ENCODE measurements at regions not wholly inside any gene's neighbourhood (a gene's known extent, or its start where the extent isn't known, plus 50 kb on each side); places are given as distances from the start of the nearest gene placed in this dataset.
A peak's percentile ranks its signal among the peaks of the same experiment; 100 is the strongest.
"Not testable (repeated sequence)": the region's sequence is repeated elsewhere in the genome, so short reads cannot be mapped to it uniquely, and the experiment has no call there.

DNA sequence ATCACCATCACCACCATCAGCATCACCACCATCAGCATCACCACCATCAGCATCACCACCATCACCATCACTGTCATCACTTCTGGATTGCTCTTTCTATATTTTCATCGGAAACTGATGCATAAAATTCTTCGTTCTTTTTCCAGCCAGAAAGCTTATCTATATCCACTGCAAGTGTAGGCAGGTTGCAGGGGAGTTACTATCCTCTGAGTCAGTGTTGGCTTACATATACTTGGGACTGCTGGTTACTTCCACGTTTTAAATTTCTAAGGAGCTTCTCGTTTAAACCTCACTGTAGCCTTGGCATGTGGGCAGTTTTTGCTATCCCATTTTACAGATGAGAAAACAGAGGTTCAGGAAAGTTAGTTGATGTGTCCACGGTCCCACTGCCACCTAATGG lies 66.1 kb downstream of the FOXL3 start:
- DNase-seq (ENCODE audit: extremely low read depth in 1 of 2, low read depth in 1 of 2), result no peak

DNA sequence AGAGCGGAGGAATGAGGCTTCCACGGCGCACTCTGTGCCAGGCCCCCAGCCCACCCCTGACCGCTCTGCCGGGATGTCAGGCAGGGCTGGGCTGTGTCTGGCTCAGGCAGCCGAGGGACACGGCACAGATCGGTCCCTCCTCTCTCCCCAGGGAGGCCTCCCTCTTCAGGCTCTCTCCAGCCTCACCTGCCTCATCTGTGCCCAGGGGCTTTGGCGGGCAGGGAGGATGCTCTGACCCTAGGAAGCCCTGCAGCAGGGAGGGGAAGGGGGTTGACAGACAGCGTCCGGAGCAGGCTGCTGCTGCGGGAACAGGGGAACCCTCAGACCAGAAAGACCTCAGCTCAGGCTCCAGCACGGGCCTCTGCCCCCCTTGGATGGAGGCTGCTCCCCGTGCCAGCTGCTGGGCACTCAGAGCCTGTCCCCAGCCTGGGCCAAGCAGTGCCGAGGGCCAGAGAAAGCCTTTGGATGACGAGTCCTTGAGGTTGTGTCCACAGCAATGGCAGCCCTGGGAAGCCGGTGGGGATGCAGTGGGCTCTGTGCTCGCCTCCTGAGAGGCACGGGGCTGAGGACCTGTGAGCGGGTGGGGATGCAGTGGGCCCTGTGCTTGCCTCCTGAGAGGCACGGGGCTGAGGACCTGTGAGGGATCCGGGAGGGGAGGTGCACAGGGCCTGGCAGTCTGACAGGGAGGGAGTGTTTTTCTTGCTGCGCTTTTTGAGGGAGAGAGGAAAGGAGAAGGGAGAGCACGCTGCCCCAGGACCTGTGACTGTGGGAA lies 66.9 kb downstream of the FOXL3 start:
- no peak for DNase-seq (ENCODE audit: extremely low read depth in 1 of 2, low read depth in 1 of 2)

DNA sequence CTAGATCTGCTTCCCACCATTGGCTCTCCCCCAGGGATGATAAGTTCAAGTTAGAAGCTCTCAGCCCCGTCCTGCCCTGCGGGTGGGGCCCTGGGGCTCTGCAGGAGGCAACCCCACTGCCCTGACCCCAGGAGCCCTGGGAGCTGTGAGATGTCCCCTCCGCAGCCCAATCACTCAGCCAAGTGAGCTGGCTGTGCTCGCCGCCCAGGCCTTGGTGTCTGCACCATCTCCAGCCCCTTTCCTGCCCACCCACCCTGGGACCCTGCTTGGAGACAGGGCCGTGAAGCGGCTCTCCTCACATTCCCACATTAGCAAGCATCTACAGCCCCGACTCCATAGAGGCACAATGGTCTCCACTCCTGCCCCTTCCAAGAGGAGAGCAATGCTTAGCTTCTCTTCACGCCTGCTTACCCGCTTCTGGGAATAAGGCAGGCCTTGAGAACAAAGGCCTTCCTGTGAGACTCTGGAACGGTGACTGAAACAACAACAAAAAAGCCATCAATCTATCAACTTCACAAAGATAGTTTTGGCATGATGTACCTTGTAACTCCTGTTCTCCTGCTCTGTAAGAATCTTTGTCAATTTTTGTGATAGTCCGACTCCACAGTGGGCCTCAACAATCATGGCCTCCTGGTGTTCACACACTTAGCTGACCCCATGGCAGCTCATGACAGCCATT lies 67.7 kb downstream of the FOXL3 start:
- DNase-seq (ENCODE audit: extremely low read depth in 1 of 2, low read depth in 1 of 2), result no peak

DNA sequence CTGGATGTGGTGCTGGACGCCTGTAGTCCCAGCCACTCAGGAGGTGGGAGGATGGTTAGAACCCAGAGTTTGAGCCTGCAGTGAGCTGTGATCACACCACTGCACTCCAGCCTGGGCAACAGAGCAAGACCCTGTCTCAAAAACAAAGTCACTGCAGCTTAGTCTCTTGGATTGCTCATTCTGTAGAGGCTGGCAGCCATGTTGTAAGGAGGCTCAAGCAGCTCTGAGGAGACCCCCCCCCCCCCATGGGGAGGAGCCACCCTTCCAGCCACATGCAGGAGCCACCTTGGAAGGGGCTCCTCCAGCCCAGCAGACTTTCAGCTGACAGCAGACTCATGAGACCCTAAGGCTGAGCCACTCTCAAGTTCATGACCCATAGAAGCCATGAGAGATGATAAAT lies 68.4 kb downstream of the FOXL3 start:
- no peak for DNase-seq (ENCODE audit: extremely low read depth in 1 of 2, low read depth in 1 of 2)

- DNase-seq (ENCODE audit: extremely low read depth in 1 of 2, low read depth in 1 of 2), result no peak
Measured at GRCh38 chr7:359226-359765, 69.3 kb downstream of the FOXL3 start.

- DNase-seq (ENCODE audit: extremely low read depth in 1 of 2, low read depth in 1 of 2), result no peak
Measured at GRCh38 chr7:359766-360361, 69.9 kb downstream of the FOXL3 start.

DNA sequence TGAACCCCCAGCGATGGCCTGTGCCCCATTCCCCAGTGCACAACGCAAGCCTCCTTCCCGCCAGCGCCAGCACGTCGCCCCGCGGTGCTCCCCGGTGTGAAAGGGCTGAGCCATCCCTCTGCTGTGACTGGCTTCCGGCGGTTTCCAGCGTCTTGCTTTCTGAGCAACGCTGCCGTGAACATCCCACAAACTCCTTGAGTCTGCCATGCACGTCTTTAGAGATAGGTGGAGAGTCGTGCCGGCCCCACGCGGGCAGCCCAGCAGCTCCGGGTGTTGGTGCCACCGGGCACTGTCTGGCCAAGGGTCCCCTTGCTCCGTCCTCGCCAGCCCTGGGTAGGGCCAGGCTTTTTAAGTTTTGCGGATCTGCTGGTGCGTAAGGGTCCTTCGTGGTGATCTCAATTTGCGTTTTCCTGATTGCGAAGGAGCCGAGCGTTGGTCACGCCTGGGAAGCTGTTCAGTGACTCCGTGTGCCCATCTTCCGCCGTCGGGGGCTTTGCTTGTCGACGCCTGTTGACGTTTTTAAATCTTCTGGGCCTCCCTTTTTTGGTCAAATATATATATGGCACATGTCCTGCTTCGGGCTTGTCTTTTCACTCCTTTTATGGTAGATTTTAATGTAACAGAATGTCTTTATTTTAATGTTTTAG lies 70.6 kb downstream of the FOXL3 start:
- DNase-seq (ENCODE audit: extremely low read depth in 1 of 2, low read depth in 1 of 2), result peak in 1 of 2 donors; percentile 26

DNA sequence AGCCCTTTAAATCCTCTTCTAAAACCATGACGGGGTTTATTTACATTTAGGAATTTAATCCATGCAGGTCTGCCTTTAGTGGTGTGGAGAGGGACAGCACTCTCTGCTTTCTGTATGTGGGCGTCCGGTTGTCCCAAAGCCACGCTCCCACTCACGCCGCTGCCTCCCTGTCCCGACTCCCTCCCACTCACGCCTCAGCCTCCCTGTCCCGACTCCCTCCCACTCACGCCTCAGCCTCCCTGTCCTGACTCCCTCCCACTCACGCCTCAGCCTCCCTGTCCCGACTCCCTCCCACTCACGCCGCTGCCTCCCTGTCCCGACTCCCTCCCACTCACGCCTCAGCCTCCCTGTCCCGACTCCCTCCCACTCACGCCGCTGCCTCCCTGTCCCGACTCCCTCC lies 71.2 kb downstream of the FOXL3 start:
- not testable (repeated sequence) for DNase-seq (ENCODE audit: extremely low read depth in 1 of 2, low read depth in 1 of 2)

DNA sequence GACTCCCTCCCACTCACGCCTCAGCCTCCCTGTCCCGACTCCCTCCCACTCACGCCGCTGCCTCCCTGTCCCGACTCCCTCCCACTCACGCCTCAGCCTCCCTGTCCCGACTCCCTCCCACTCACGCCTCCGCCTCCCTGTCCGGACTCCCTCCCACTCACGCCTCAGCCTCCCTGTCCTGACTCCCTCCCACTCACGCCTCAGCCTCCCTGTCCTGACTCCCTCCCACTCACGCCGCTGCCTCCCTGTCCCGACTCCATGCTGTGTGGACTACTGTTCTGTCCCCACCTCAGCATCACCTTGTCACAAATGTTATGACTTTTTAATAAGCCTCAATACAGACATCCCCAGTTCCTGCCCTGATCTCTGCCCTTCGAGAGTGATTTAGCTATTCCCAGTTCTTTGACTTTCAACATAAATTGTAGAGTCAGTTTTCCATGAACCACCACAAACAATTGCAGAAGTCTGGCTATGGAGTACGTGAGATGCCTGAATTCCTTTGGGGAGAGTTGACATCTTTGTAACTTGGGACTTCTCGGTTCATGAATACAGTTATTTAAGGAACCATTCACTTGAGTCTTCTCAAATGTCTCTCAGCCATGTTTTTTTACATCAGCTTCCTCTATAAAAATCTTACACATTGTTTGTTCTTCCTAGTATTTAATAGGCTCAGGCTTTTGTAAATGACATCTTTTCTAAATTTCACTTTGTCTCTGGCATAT lies 71.9 kb downstream of the FOXL3 start:
- no peak for DNase-seq (ENCODE audit: extremely low read depth in 1 of 2, low read depth in 1 of 2)

- peak in 1 of 2 donors; percentile 34 for DNase-seq (ENCODE audit: extremely low read depth in 1 of 2, low read depth in 1 of 2)
Measured at GRCh38 chr7:362402-363096, 72.6 kb downstream of the FOXL3 start.

DNA sequence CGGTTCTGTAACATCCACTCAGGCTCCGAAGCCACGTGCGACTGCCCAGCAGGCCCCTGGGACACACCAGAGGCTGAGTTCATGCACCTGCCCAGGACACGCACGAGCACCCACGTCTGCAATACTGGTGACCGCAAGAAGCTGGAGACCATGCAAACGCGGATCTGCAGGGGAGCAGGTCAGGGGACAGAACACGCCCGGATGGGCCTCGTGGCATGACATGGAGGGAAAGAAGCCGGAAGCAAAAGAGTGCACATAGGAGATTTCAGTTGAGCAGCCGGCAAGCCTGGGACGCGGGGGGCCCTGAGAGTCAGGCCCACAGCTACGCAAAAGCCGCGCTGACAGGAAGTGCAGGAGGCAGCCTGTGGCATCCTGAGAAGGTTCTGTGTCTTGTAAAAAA lies 73.7 kb downstream of the FOXL3 start:
- no peak for DNase-seq (ENCODE audit: extremely low read depth in 1 of 2, low read depth in 1 of 2)

DNA sequence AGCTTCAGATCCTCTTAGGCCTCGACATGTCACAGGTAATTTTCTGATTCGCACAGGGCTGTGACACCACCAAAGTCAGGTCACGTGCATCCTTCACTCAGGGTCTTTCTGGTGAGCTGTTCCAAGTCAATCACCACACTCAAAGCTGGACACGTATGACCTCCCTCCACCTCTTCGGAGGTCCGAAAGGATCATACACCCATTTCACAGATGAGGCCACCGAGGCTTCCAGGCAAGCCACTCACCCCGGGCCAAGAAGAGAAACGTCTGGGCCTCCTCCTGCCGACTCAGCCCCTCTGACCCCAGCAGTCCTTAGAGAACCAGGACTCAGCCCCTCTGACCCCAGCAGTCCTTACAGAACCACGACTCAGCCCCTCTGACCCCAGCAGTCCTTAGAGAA lies 74.6 kb downstream of the FOXL3 start:
- DNase-seq (ENCODE audit: extremely low read depth in 1 of 2, low read depth in 1 of 2), result no peak

DNA sequence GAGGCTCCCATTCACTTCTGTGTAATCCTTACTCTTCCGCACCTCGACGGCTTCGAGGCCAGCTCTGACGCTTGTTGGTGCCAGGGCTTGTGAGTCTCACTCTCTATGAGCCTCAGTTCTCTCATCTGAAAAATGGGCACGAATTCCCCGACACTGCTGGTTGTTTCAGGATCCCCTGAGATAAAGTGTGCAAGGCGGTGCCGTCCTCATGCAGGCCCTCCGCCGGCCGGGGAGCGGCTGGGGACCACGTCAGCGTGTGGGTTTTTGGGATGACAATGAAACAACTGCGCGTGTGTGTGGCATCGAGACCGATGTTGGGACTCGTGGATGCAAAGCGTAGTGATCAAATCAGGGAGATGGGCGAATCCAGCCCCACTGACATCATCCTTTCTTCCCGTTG lies 75.6 kb downstream of the FOXL3 start:
- no peak for DNase-seq (ENCODE audit: extremely low read depth in 1 of 2, low read depth in 1 of 2)

- no peak for DNase-seq (ENCODE audit: extremely low read depth in 1 of 2, low read depth in 1 of 2)
Measured at GRCh38 chr7:366161-366803, 76.3 kb downstream of the FOXL3 start.

- DNase-seq (ENCODE audit: extremely low read depth in 1 of 2, low read depth in 1 of 2), result no peak
Measured at GRCh38 chr7:367351-367901, 77.5 kb downstream of the FOXL3 start.

DNA sequence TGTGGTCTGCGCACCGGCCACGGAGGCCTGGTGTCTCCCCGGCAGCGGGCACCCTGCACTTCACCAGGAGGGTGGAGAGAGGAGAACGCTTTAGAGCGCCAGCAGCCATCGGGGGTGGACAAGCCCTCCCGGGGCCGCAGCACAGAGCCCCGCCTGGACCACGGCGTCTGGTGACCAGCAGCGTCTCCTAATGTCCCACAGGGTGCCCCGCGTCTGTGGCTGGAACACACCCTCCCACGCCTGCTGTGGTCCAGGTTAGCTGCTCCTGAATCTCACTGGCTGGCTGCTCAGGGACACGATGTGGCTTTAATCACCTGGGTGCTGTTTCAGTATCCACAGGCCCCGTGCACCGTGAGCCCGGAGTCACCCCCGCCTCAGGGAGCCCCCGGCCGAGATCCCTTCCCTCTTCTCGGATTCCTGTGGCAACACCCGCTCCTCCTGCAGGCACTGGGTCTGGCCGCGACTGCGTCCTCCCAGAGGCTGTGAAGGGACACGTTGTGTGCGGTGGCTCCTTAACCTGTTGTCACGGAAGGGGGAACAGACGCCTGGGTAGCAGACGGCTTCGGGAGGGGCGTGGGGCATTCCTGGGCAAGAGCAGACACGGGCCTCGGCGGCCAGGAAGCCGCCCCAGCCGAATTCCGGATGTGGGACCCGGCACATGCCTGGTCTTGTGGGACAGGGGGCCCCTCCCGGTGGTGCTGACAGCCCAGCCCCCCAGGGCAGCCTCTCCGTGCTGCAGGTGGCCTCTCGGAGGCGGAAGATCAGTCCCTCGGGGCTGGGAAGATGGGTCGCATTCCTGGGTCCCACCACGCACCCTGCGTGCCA lies 78.9 kb downstream of the FOXL3 start:
- DNase-seq (ENCODE audit: extremely low read depth in 1 of 2, low read depth in 1 of 2), result no peak

- DNase-seq (ENCODE audit: extremely low read depth in 1 of 2, low read depth in 1 of 2), result no peak
Measured at GRCh38 chr7:369476-370258, 79.7 kb downstream of the FOXL3 start.

DNA sequence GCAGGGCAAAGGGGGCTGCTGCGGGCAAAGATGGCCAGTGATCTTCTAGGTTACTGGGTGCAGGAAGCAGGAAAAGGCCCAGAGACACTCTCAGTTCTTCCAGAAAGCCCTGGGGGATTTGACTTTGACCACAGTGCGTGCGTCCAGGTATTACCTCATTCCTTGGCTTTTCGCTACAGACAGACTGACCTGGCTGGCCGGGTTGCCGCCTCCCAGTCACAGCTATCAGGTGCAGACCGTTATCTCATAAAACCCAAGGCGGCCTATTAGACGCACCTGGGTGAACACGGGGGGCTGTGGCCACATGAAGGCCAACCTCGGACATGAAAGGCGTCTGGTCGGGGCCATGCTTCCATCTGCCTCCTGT lies 80.3 kb downstream of the FOXL3 start:
- DNase-seq (ENCODE audit: extremely low read depth in 1 of 2, low read depth in 1 of 2), result no peak
